ENCODE measurements at regions not wholly inside any gene's neighbourhood (a gene's known extent, or its start where the extent isn't known, plus 50 kb on each side); places are given as distances from the start of the nearest gene placed in this dataset.
A peak's percentile ranks its signal among the peaks of the same experiment; 100 is the strongest.

GRCh38 chr9:99471033-99471432, 249.0 kb downstream of the SEC61B start:
- Mint-ChIP-seq H3K27ac (no peak overlapping the region), H3K36me3 (ENCODE audit: low read depth) (no peaks in the 10 kb centered on the region), H3K4me1 (ENCODE audit: low read depth) (peaks cover 12% of the 10 kb centered on the region), H3K4me3 (no peak overlapping the region), H3K9me3 (no peaks in the 10 kb centered on the region), H3K27me3 (peaks cover 20% of the 10 kb centered on the region)
- no peak for DNase-seq

- no peak for DNase-seq
- Mint-ChIP-seq H3K36me3 (ENCODE audit: low read depth) (no peaks in the 10 kb centered on the region), H3K4me3 (no peak overlapping the region), H3K9me3 (no peaks in the 10 kb centered on the region), H3K4me1 (ENCODE audit: low read depth) (peaks cover 12% of the 10 kb centered on the region), H3K27me3 (peaks cover 25% of the 10 kb centered on the region), H3K27ac (peak overlapping the region; percentile 38)
These were observed 250.3 kb downstream of the SEC61B start for GRCh38 chr9:99472240-99472915.

- no peak for DNase-seq
- Mint-ChIP-seq H3K4me1 (ENCODE audit: low read depth) (peaks cover 12% of the 10 kb centered on the region), H3K9me3 (no peaks in the 10 kb centered on the region), H3K27ac (no peak overlapping the region), H3K4me3 (no peak overlapping the region), H3K36me3 (ENCODE audit: low read depth) (no peaks in the 10 kb centered on the region), H3K27me3 (peaks cover 25% of the 10 kb centered on the region)
These were observed 250.8 kb downstream of the SEC61B start for GRCh38 chr9:99472916-99473245.

GRCh38 chr9:99474186-99474585, 252.1 kb downstream of the SEC61B start:
- Mint-ChIP-seq H3K9me3 (no peaks in the 10 kb centered on the region), H3K36me3 (ENCODE audit: low read depth) (no peaks in the 10 kb centered on the region), H3K27ac (no peak overlapping the region), H3K27me3 (peaks cover 18% of the 10 kb centered on the region), H3K4me3 (no peak overlapping the region), H3K4me1 (ENCODE audit: low read depth) (peaks cover 12% of the 10 kb centered on the region)
- DNase-seq: no peak

- Mint-ChIP-seq H3K4me1 (ENCODE audit: low read depth) (peaks cover 12% of the 10 kb centered on the region), H3K9me3 (no peaks in the 10 kb centered on the region), H3K36me3 (ENCODE audit: low read depth) (no peaks in the 10 kb centered on the region), H3K4me3 (no peak overlapping the region), H3K27me3 (peaks cover 15% of the 10 kb centered on the region), H3K27ac (no peak overlapping the region)
- DNase-seq: no peak
These were observed 253.5 kb downstream of the SEC61B start for GRCh38 chr9:99475401-99476065.

- H3K27me3 Mint-ChIP-seq: peaks cover 18% of the 10 kb centered on the region
- H3K9me3 Mint-ChIP-seq: no peaks in the 10 kb centered on the region
- no peak overlapping the region for H3K4me3 Mint-ChIP-seq
- no peaks in the 10 kb centered on the region for H3K36me3 Mint-ChIP-seq (ENCODE audit: low read depth)
- no peak overlapping the region for H3K27ac Mint-ChIP-seq
- peaks cover 2% of the 10 kb centered on the region for H3K4me1 Mint-ChIP-seq (ENCODE audit: low read depth)
- DNase-seq: no peak
These were observed 256.5 kb downstream of the SEC61B start for GRCh38 chr9:99478469-99479027.

- DNase-seq: no peak
These were observed 257.8 kb downstream of the SEC61B start for GRCh38 chr9:99479929-99480328.

GRCh38 chr9:99485459-99485858, 263.4 kb downstream of the SEC61B start:
- H3K4me3 Mint-ChIP-seq: no peak overlapping the region
- no peak for DNase-seq
- no peaks in the 10 kb centered on the region for H3K9me3 Mint-ChIP-seq
- H3K27me3 Mint-ChIP-seq: peaks cover 31% of the 10 kb centered on the region
- H3K4me1 Mint-ChIP-seq (ENCODE audit: low read depth): no peaks in the 10 kb centered on the region
- no peaks in the 10 kb centered on the region for H3K36me3 Mint-ChIP-seq (ENCODE audit: low read depth)
- no peak overlapping the region for H3K27ac Mint-ChIP-seq

More at GRCh38 chr9:99479929-99480328, 257.8 kb downstream of the SEC61B start:
- Mint-ChIP-seq H3K36me3 (ENCODE audit: low read depth) (no peaks in the 10 kb centered on the region), H3K4me3 (no peak overlapping the region), H3K4me1 (ENCODE audit: low read depth) (peaks cover 2% of the 10 kb centered on the region), H3K27ac (no peak overlapping the region), H3K27me3 (peaks cover 20% of the 10 kb centered on the region), H3K9me3 (no peaks in the 10 kb centered on the region)

- Mint-ChIP-seq H3K27me3 (peaks cover 33% of the 10 kb centered on the region), H3K27ac (no peak overlapping the region), H3K36me3 (ENCODE audit: low read depth) (no peaks in the 10 kb centered on the region), H3K4me3 (no peak overlapping the region), H3K9me3 (no peaks in the 10 kb centered on the region), H3K4me1 (ENCODE audit: low read depth) (peaks cover under 1% of the 10 kb centered on the region)
- no peak for DNase-seq
These were observed 264.6 kb downstream of the SEC61B start for GRCh38 chr9:99486684-99487083.

- Mint-ChIP-seq H3K4me3 (no peak overlapping the region), H3K9me3 (no peaks in the 10 kb centered on the region), H3K27me3 (peaks cover 47% of the 10 kb centered on the region), H3K27ac (no peak overlapping the region), H3K36me3 (ENCODE audit: low read depth) (no peaks in the 10 kb centered on the region), H3K4me1 (ENCODE audit: low read depth) (peaks cover 3% of the 10 kb centered on the region)
- no peak for DNase-seq
These were observed 266.3 kb downstream of the SEC61B start for GRCh38 chr9:99488131-99489059.

GRCh38 chr9:99489060-99489413, 267.0 kb downstream of the SEC61B start:
- Mint-ChIP-seq H3K36me3 (ENCODE audit: low read depth) (no peaks in the 10 kb centered on the region), H3K9me3 (no peaks in the 10 kb centered on the region), H3K4me1 (ENCODE audit: low read depth) (peaks cover 3% of the 10 kb centered on the region), H3K27ac (no peak overlapping the region), H3K27me3 (peaks cover 46% of the 10 kb centered on the region), H3K4me3 (no peak overlapping the region)
- no peak for DNase-seq

GRCh38 chr9:99490729-99491128, 268.6 kb downstream of the SEC61B start:
- DNase-seq: no peak
- no peak overlapping the region for H3K4me3 Mint-ChIP-seq
- no peaks in the 10 kb centered on the region for H3K36me3 Mint-ChIP-seq (ENCODE audit: low read depth)
- no peaks in the 10 kb centered on the region for H3K9me3 Mint-ChIP-seq
- no peak overlapping the region for H3K27ac Mint-ChIP-seq
- H3K27me3 Mint-ChIP-seq: peaks cover 45% of the 10 kb centered on the region
- peaks cover 3% of the 10 kb centered on the region for H3K4me1 Mint-ChIP-seq (ENCODE audit: low read depth)

- DNase-seq: no peak
- Mint-ChIP-seq H3K27me3 (peaks cover 47% of the 10 kb centered on the region), H3K27ac (no peak overlapping the region), H3K36me3 (ENCODE audit: low read depth) (no peaks in the 10 kb centered on the region), H3K4me1 (ENCODE audit: low read depth) (peaks cover 3% of the 10 kb centered on the region), H3K9me3 (no peaks in the 10 kb centered on the region), H3K4me3 (no peak overlapping the region)
These were observed 269.5 kb downstream of the SEC61B start for GRCh38 chr9:99491408-99492158.

GRCh38 chr9:99497641-99498040, 275.6 kb downstream of the SEC61B start:
- Mint-ChIP-seq H3K4me3 (no peak overlapping the region), H3K27ac (no peak overlapping the region), H3K27me3 (peaks cover 34% of the 10 kb centered on the region), H3K4me1 (ENCODE audit: low read depth) (no peaks in the 10 kb centered on the region), H3K36me3 (ENCODE audit: low read depth) (no peaks in the 10 kb centered on the region), H3K9me3 (peaks cover 4% of the 10 kb centered on the region)
- no peak for DNase-seq
